Glomerular endothelial cell (primary cell): ENCODE measurements at regions not wholly inside any gene's neighbourhood (a gene's known extent, or its start where the extent isn't known, plus 50 kb on each side); places are given as distances from the start of the nearest gene placed in this dataset.

Experiments used
- DNase-seq: peaks from one replicate; pipeline ENCODE4 v3.0.0-alpha.2; 2011; ENCODE audit warnings: low read depth, low spot score; ENCODE audit errors: extremely low read depth

DNA sequence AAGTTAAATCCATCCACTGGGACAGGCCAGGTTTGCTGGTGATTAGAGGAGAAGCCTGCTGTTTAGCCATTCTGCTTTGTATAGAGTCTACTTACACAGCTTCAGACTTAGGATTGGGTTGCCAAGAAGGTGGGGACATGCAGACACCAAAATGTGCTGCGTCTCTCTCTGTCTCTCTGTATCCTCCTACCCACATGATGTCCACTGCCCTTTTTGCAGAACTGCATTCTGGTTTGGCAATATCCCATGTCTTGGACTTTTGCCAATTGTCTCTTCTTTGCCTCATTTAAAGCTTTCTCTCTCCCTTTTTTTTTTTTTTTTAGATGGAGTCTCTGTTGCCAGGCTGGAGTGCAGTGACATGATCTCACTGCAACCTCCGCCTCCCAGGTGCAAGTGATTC, 261.1 kb upstream of the FN1 start:
- DNase-seq = no peak

DNA sequence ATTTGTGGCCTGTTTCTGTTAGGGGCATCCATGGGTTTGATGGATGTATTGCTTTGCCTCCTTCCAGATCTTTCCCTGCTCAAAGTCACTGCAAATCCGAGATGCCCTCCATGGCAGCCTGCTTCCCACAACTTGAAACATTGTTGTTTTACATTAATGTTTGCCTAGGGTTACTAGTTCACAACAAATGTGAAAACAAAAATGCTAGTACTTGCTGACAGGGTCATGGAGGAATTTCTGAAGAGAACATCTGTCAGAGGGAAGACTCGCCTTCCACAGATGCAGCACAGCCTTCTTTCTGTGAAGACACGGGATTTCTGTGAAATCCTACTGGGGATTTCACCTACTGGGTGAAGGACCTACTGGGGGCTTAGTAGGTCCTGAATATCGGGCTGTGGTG, 260.0 kb upstream of the FN1 start:
- no peak for DNase-seq

DNA sequence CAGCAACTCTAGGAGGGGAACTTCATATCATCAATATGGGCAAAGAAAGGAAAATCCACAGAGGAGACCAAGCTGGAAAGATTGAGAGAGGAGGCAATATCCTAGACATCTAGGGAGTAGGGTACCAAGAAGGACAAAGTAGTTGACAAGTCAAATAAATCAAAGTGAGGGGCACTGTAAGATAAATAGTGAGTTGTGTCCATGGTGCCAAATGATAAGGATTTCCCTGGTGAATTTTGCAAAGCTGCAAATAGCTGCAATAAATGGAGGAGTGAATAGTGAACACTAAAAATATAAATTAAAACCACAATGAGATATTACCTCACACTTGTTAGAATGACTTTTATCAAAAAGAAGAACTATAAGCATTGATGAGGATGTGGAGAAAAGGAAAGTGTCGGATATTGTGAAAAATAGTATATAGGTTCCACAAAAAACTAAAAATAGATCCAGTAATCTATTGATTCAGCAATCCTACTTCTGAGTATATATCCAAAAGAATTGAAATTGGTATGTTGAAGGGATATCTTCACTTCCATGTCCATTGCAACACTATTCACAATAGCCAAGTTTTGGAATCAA, 258.2 kb upstream of the FN1 start:
- no peak for DNase-seq

DNA sequence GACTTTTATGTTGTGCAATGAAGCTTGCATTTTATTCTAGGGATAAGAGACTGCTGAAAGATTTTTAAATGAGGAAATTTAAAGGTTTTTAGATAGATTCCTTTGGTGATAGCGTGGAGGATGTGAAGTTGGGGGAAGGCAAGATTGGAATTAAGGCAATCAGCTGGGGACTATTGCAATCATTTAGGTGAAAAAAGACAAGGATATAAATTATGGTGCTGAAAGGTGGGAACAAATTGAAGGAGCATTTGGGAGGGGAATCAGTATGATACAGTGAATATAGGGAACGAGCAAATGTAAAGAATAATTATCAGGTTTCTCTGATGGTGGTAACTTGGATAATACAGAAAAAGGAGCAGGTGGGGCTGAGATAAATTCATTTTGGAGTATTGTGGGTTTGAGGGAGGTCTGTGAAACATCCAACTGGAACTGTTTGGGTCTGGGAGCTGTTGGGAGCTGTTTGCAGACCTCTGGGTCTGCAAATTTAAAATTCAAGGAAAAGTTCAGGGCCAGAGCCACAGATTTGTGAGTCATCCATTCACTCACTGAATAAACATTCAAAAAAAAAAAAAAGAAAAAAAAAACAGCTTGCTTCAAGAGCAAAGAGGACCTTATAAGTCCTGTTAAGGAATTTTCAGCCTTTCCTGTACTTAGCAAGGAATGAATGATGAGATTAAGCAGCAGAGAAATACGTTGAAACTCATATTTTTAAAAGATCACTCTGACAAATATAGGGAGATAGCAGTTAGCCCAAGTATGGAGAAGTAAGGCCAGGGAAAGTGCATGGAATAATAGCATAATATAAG, 257.5 kb upstream of the FN1 start:
- no peak for DNase-seq

DNA sequence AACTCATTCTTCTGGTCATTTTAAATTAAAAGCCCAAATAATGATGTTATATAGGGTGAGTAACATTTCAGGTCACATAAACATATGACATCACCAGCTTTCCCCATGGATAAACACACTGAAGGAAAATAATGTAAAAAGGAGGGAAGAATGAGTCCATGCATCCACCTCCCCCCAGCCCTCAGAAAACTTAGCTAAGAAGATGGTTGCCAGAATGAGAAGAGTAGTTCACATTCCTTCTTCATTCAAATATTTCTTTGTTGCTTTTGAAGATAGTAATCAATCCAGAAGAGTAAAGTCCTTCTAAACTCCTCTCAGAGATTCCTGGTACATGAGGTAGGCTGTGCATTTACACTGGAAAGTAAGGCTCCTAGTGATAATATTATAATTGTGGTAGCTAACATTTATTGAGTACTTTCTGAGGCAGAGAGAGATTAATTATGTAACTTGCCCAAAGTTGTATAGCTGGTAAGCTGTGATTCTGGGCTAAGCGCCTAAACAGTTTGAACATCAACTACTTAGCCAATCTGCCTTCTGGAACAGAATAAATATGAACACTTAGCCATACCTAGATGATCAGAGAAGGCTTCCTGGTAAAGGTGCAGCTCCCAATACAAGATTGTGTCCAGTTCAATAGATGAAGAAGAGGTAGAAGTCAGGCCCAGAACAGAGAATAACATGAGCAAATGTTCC, 256.7 kb upstream of the FN1 start:
- no peak for DNase-seq

DNA sequence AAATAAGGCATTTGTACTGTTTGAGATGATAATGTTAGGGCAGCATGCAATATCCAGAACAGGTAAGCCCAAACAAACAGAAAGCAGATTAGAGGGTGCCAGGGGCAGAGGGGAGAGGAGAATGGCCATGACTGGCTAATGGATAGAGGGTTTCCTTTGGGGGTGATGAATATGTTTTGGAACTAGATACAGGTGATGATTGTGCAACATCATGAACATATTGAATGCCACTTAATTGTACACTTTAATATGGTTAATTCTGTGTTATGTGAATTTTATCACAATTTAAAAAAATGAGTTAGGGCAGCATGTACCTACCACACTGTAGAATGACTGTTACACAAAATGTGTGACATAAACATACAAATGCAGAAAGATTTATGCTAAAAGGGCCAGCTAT, 255.5 kb upstream of the FN1 start:
- DNase-seq = no peak

DNA sequence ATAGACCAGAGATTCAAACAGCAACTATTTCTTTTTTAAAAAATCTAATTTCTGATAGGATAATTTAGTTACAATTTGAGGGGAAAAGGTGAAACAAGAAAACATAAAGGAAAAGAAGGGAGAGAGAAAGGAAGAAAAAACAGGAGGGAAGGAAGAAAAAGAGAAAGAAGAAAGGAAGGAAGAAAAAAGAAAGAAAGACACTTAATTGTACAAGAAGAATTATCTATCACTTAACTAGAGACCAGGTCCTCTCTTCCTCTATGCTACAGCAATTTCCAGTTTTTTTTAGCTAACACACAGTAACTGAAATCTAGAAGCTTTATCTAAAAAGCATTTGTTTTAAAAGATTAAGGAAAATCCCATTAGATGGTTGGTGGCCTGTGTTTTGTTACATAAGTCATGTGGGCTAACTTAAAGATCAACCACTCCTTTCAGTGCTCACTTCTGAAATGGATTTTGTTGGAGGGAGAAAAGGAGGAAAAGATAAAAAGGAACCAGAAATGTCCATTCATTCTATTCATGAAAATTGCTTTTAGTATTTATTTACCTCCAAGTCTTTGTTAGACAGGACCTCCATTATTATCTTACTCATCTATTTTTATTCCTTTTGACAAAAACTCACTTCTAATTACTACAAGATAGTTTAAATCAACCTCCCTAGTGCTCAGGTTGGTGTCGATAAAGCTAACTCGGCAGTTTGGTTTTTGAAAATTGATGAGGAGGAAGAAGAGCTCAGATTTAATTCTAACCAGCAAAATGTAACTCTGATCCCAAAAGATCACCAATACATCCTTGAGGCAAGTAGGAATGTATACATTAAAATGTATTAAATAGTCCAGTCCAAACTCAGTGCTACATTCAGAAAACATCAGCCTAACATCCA, 251.5 kb upstream of the FN1 start:
- DNase-seq = no peak

DNA sequence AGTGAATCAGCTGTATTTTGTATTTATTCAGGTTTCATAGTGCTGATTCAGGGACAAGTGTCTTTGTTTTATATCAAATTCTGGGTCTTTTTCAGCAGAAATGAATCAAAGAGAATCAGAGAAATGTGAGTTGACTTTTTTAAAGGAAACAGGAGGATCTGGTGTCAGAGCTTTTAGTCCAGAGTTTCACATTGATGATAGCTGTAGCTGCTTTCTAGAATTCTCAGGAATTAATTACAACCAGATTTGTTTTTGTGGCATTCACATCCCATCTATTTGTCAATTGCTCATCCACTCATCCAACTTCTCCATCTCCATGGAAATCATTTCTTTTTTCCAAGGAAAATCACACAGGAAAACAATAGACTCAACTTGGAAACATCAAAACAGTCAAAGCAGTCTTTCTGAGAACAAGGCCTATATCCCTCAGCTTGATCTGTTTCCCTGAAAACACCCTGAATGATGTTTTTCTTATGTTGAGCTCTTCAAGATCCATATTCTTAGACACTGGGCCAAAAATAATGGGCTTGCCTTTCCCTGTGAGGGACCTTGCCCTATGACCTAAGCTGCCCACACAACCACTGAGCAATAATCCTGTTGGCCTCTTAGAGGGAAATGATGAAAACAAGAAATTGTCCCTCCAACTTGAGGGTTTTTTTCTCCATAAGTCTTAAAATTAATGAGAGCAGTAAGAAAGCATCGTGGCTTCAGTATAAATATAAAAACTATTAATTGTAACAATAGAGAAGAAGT, 249.5 kb upstream of the FN1 start:
- DNase-seq = no peak

DNA sequence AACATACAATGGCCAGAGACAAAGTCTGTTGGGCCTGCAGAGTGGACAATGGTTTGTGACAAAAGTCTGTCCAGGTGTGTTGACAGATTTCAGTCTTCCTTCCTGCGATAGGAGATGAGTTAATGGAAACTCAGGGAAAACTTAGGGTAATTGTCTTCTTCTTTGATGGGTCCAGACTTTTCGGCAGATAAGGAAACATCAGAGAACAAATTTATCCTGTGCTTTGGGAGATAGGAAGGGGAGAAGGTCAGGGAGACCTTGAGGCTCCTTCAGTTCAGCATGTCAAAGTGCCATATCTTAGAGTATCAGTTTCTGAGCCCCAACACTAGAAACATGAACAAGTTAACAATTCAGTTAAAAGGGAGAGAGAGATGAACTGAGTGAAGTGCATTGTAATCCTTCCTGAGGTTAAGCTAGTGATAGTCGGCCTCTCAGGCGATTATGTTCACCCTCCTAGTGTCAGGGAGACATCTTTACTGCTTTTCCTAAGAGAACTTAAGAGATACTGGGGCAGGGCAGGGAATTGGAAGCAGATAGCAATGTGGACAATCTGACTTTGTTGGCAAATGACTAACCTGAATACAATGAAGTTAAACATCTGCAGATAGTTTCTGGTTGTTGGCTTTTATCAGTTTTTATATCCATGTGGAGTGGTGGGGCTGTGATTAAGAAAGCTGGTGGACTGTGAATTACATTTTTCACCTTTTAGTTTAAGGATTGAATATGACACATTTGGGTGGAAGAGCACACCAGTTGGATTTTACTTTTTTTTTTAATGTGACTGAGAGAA, 248.8 kb upstream of the FN1 start:
- DNase-seq = no peak

DNA sequence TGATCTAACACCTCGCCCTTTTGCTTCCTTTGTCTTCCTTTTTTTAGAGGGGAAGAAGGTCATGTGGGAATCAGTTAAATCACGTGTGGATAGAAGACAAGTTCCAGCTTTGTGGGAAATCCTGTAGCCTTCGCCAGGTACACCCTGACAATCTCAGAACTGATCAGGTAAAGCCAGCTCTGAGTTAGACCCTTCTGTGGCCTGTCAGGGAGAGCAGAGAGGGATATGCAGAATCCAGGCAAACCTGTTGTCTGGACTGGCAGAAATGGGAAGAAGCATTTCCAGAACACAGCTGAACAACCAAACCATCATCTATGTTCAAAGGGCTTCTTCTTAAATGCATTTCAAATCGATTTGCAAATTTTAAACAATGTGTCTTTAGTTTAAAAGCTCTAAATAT, 247.4 kb upstream of the FN1 start:
- DNase-seq = no peak

DNA sequence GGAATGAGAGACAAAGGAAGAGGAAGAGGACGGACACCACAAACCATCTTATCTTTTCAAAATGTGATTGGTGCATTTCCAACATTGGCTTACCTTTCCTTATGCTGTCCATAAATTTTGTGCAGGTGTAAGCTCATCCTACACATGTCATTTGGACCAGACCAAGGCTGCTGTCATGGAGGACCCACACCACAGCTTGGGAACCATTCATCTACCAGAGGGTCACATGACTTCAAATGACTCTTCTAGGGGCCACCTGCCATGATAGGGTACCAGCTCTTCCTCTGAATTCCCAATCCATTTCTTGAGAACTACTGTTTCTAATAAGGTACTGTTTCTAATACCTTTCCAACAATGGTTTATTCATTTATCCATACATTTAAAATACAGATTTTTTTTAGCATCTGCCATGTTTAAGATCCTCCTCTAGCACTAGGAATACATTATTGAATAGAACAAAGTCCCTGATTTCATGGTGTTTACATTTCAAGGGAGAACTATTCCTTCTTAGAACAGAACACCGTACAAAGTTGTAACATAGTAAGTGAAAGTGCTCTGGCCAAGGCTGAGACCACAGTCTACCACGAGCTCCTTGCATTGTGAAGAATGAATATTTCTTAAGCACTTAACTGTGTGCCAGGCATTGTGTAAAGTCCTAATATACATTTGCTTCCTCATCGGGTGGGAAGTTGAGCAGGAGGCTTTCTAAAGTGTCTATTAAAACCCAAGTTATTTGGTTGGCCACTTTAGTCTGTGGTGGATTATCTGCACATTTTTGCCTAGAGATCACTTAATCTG, 246.1 kb upstream of the FN1 start:
- no peak for DNase-seq

DNA sequence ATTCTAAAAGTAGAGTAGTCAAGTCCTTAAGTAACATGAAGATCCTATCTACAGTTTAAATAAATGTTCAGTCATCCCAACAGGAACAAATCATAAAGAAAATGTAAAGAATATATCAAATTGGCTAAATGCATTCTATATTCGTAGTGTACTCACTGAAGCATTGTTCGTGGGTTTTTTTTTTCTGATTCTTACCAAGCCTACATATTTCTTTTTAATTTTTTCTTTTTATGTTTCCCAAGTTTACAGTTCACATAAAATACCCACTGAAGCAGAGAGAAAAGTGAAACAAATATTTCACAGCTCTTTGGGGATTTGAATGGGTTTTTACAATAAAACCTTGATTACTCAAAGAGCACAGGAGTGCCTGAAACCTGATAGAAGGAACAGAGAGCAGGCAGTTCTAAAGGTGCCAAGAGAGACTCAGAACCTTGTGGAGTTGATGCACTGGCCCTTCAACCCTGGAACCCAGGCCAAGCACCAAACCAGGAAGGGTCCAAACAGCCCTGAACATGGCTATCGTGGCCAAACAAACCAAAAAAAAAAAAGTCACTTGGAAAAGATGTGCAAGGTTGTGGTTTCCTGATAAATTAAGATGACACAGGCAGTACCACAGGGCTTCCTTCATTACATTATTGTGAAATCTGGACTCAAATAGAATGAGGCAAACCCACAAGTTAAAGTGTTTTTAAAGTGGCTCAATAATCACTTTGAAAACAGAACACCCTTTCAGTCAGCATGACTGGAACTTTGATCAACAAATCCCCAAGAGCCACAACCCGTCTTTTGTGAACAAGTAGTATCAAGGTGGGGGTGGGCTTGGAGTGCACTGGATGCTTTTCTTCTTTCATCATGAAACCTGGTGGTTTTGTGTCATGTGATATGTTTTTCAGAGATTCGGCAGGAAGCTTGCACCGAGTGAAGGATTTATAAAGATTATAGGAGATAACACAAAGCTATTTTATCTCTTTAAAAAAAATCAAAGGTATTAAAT, 245.0 kb upstream of the FN1 start:
- no peak for DNase-seq

DNA sequence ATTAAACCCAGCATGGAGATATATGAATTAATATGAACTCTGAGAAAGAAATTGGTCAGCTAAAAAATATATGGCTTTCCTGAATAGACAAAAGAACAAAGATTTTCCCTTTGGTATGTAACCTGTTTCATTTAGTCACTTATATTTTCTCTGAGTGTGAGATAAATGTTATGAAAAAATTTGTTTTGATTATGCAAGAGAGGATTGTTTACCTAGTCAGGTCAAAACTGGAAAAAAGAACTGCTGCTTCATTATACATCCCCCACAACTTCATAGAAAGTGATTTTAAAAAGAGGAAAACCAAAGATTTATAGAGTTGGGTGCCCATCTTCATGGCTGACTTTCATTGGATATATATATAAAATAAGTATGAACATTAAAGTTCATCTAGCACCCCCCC, 242.2 kb upstream of the FN1 start:
- DNase-seq = no peak

DNA sequence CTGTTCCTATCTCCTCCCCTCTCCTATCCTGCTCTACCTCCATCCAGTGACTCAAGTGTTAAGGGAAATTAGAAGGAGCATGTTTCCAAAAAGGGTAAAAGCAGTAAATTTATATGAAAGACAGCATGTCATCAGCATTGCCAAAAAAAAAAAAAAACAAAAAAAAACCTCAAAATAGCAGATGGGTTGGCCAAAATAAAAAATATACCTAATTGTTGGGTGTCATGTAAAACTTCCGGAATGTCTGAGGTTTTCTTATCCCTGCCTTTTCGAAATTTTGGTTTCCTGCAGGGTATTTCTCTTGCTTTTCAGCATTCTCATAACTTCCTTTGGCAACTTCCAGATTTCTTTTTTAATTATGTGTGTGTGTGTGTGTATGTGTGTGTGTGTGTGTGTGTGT, 241.6 kb upstream of the FN1 start:
- DNase-seq = no peak

DNA sequence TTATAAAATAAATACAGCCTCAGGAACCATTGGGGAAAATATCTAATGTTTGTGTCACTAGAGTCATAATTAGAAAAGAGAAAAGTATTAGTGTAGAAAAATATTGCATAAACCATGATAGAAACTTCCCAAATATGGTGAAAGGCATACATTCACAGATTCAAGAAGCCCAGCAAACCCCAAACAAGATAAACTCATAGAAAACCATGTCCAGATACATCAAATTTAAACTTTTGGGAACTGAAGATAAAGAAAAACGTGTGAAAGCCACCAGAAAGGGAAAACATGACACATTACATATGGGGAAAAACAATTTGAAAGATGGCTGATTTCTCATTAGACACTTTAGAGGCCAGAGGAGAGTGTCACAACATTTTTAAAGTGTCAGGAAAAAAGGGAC, 236.5 kb upstream of the FN1 start:
- DNase-seq = no peak

DNA sequence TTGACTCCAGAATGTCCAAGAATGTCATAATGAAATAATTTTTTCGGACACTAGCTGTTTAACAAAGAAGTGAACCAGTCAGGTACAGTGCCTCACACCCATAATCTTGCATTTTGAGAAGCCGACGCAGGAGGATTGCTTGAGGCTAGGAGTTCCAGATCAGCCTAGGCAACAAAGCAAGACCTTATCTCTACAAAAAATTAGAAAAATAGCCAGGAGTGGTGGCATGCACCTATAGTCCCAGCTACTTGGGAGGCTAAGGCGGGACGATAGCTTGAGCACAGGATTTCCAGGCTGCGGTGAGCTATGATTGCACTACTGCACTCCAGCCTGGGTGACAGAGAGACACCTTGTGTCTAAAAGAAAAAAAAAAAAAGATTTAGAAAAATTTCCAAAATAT, 235.8 kb upstream of the FN1 start:
- no peak for DNase-seq

DNA sequence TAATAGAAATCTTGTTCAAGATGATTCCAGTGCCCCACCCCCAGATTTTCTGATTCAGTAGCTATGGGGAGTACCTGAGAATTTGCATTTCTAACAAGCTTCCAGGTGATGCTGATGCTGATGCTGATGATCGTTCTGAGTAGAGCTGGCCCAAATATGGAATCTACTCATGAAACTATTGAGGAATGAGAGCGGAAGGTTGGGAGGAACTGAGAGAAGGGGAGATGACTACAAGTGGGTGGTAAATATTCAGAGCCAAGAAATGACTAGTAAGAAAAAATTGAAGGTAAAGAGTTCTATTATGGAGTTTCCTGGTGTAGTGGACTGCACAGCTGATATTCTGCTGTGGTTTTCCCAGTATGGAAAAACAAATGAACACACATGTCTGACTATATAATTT, 235.4 kb upstream of the FN1 start:
- DNase-seq = no peak

DNA sequence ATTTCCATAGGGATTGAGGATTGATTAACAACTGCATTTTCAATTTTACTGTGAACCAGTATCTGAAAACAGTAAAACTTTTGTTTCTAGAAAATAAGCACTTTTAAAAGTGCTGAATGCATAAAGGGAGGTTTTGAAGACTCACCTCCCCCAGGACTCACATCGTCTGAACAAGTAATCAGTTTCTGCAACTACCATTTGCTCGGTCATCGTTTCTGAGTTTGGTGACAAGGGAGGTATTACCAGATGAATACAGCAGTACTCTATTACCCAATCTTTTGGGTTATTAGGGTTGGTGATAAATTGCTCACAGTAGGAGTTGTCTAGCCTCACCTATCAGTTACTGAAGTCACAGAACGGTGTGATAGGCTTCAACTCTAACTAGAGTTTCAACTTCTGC, 234.5 kb upstream of the FN1 start:
- no peak for DNase-seq
